Endothelial cell of umbilical vein (primary cell): ENCODE measurements at regions not wholly inside any gene's neighbourhood (a gene's known extent, or its start where the extent isn't known, plus 50 kb on each side); places are given as distances from the start of the nearest gene placed in this dataset.

Source experiments
- BruUV-seq: library from RNA; stranded (reverse); fragments of 400-500 nt; replicated peaks from 2 replicates; lab custom pipeline; 2021; lab: Mats Ljungman, UMichigan
- CTCF ChIA-PET: fragments of 300-600, 350-600 bp; sonication (Branson Sonifier 250); formaldehyde crosslinking; loops from one replicate; lab custom pipeline; 2021; ENCODE audit warnings: antibody characterized with exemption, inconsistent platforms; lab: Charles Lee
- POLR2A ChIA-PET: fragments of 300-600, 350-600 bp; sonication (Branson Sonifier 250); formaldehyde crosslinking; loops from one replicate; lab custom pipeline; 2021; ENCODE audit warnings: antibody characterized with exemption, inconsistent platforms; lab: Charles Lee
- DNase-seq: peaks from one replicate; pipeline ENCODE4 v3.0.0-alpha.2; 2011; ENCODE audit warnings: low read depth, low spot score
- FAIRE-seq: peaks from 2 replicates; lab custom pipeline; 2011; peaks lifted over from hg19 to GRCh38; lab: Jason Lieb, UNC
- H2AFZ ChIP-seq: 2 replicates; pipeline ENCODE4 v1.6.0; 2012; ENCODE audit warnings: low read depth, low read length, control low read depth, inconsistent platforms
- H3K27ac ChIP-seq: 2 replicates; pipeline ENCODE4 v1.5.1; 2011; ENCODE audit warnings: low read depth, mild to moderate bottlenecking, control low read depth, low read length, moderate library complexity; ENCODE audit not compliant: insufficient read depth
- H3K27me3 ChIP-seq, 2 experiments: 2 replicates each; pipeline versions ENCODE4 v1.6.0 to v1.6.1; 2011; ENCODE audit warnings: low read length in 2 of 2, mixed read lengths in 1 of 2; ENCODE audit not compliant: control insufficient read depth in 2 of 2, insufficient read depth in 2 of 2
- H3K36me3 ChIP-seq, 2 experiments: 2 replicates in 1 of 2; 3 replicates in 1 of 2; pipeline ENCODE4 v1.5.1; 2011; ENCODE audit warnings: low read length in 2 of 2, mild to moderate bottlenecking in 1 of 2, moderate library complexity in 1 of 2; ENCODE audit not compliant: control insufficient read depth in 2 of 2, insufficient read depth in 2 of 2; ENCODE audit errors: extremely low read depth in 1 of 2
- H3K4me1 ChIP-seq: 3 replicates; pipeline ENCODE4 v1.5.1; 2011; ENCODE audit warnings: mild to moderate bottlenecking, low read length; ENCODE audit not compliant: control insufficient read depth, insufficient read depth; ENCODE audit errors: extremely low read depth
- H3K4me2 ChIP-seq: 2 replicates; pipeline ENCODE4 v1.6.1; 2011; ENCODE audit warnings: low read length, control low read depth, mixed read lengths; ENCODE audit not compliant: insufficient read depth
- H3K4me3 ChIP-seq, 3 experiments: fragments of 200-600 bp in 1 of 3; sonication (generic), shearing (Covaris generic) in 1 of 3; replicated peaks in 1 of 3; 2 replicates each; pipeline ENCODE4 v1.5.1; 2011 to 2016; ENCODE audit warnings: control low read depth in 3 of 3, low read length in 3 of 3, mild to moderate bottlenecking in 2 of 3, inconsistent platforms in 1 of 3, low read depth in 1 of 3, moderate library complexity in 1 of 3; ENCODE audit not compliant: insufficient read depth in 1 of 3
- H3K79me2 ChIP-seq: 2 replicates; pipeline ENCODE4 v1.6.0; 2012; ENCODE audit warnings: low read length, inconsistent platforms; ENCODE audit not compliant: control insufficient read depth, insufficient read depth
- H3K9ac ChIP-seq: replicated peaks from 2 replicates; pipeline ENCODE3; 2011; ENCODE audit warnings: low read length, control low read depth; ENCODE audit not compliant: insufficient read depth; ENCODE audit errors: extremely low read depth
- H3K9me1 ChIP-seq: replicated peaks from 3 replicates; pipeline ENCODE4 v1.6.0; 2011; ENCODE audit warnings: mild to moderate bottlenecking, low read length; ENCODE audit not compliant: control insufficient read depth, insufficient read depth; ENCODE audit errors: extremely low read depth
- H3K9me3 ChIP-seq: replicated peaks from 2 replicates; pipeline ENCODE4 v1.5.1; 2012; ENCODE audit warnings: low read length, inconsistent platforms; ENCODE audit not compliant: control insufficient read depth, insufficient read depth
- H4K20me1 ChIP-seq: replicated peaks from 2 replicates; pipeline ENCODE3; 2011; ENCODE audit warnings: mild to moderate bottlenecking, low read length; ENCODE audit not compliant: control insufficient read depth, insufficient read depth; ENCODE audit errors: extremely low read depth
- EZH2 ChIP-seq: IDR thresholded peaks from 2 replicates; pipeline ENCODE4 v1.6.1; 2012; ENCODE audit warnings: borderline replicate concordance, low read depth, mild to moderate bottlenecking, moderate library complexity, low read length, inconsistent platforms; ENCODE audit not compliant: severe bottlenecking
- FOS ChIP-seq: IDR thresholded peaks from 2 replicates; pipeline ENCODE4 v1.6.1; 2011; ENCODE audit warnings: mild to moderate bottlenecking, low read length, moderate library complexity, borderline replicate concordance; ENCODE audit not compliant: insufficient read depth
- GATA2 ChIP-seq: IDR thresholded peaks from 2 replicates; pipeline ENCODE4 v1.7.0; 2011; ENCODE audit warnings: low read depth, mild to moderate bottlenecking, moderate library complexity, mixed read lengths, low read length; ENCODE audit not compliant: insufficient read length, insufficient read depth
- JUN ChIP-seq: IDR thresholded peaks from 2 replicates; pipeline ENCODE4 v1.6.1; 2011; ENCODE audit warnings: borderline replicate concordance, low read depth; ENCODE audit not compliant: insufficient read length, insufficient read depth
- MAX ChIP-seq: IDR thresholded peaks from 2 replicates; pipeline ENCODE4 v1.6.1; 2011; ENCODE audit not compliant: insufficient read depth, insufficient read length
- MYC ChIP-seq: IDR thresholded peaks from one replicate; pipeline ENCODE4 v1.6.1; 2011; ENCODE audit warnings: mild to moderate bottlenecking, low read depth, low read length
- POLR2A ChIP-seq: IDR thresholded peaks from 2 replicates; pipeline ENCODE4 v1.6.1; 2012; ENCODE audit warnings: low read depth, mild to moderate bottlenecking, control low read depth, low read length
- POLR2AphosphoS5 ChIP-seq: IDR thresholded peaks from 2 replicates; pipeline ENCODE4 v1.6.1; 2012; ENCODE audit warnings: low read depth, mild to moderate bottlenecking, control low read depth, low read length, moderate library complexity; ENCODE audit not compliant: insufficient read depth
- dilution Hi-C: fragments of 300-500 bp; cut with MboI; formaldehyde crosslinking; loops from one replicate; pipeline ENCODE4 v1.15.0; 2019; ENCODE audit warnings: low sequenced_read_pairs; ENCODE audit not compliant: extremely low pct_ligation_motif_present
- intact Hi-C: fragments of 100-400 bp; cut with micrococcal nuclease; formaldehyde crosslinking; loops from one replicate; pipeline ENCODE4 v1.10.0; 2022
- TF ChIP-seq, protein P1 (sequence below), 2 donors: IDR thresholded peaks; 1 replicate in 1 of 2; 2 replicates in 1 of 2; pipeline ENCODE4 v1.5.1; 2011; ENCODE audit warnings: low read length in 2 of 2, mild to moderate bottlenecking in 2 of 2, moderate library complexity in 2 of 2, control low read depth in 1 of 2, inconsistent platforms in 1 of 2, low read depth in 1 of 2; ENCODE audit not compliant: insufficient read depth in 1 of 2; ENCODE audit errors: extremely low read depth in 1 of 2

DNA sequence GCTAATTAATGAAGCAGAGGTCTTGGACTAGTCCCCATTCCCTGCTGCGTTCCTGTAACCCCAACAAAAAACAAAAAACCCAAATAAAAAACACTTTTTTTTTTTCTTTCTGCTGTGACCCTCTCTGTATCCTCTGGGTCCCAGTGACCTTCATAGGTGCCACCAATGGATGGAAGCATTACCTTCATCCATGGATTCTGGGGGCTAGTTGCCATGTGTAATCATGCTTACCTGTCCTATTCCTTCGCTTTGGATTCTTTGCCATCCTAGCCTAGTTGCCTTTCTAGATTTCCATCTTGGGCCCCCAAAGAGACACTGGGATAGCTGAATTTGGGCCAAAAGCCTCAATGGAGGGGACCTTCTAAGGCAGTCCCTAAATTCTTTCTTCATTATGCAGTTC, 1208.7 kb downstream of the BRINP3 start:
- FAIRE-seq (no peak), DNase-seq (no peak)
- H2AFZ ChIP-seq, result no peak overlapping the region
- H3K27ac ChIP-seq, result no peak overlapping the region
- H3K4me1 ChIP-seq, result no peaks in the 10 kb centered on the region
- ChIA-PET POLR2A (no interaction called here), CTCF (no interaction called here)
- no peaks in the 10 kb centered on the region for H3K79me2 ChIP-seq
- H3K9me3 ChIP-seq, result peaks cover 4% of the 10 kb centered on the region
- H3K9ac ChIP-seq, result no peak overlapping the region
- no peaks in the 10 kb centered on the region for H3K9me1 ChIP-seq
- dilution Hi-C loops, result no loop called here
- TF ChIP-seq, protein P1, sequence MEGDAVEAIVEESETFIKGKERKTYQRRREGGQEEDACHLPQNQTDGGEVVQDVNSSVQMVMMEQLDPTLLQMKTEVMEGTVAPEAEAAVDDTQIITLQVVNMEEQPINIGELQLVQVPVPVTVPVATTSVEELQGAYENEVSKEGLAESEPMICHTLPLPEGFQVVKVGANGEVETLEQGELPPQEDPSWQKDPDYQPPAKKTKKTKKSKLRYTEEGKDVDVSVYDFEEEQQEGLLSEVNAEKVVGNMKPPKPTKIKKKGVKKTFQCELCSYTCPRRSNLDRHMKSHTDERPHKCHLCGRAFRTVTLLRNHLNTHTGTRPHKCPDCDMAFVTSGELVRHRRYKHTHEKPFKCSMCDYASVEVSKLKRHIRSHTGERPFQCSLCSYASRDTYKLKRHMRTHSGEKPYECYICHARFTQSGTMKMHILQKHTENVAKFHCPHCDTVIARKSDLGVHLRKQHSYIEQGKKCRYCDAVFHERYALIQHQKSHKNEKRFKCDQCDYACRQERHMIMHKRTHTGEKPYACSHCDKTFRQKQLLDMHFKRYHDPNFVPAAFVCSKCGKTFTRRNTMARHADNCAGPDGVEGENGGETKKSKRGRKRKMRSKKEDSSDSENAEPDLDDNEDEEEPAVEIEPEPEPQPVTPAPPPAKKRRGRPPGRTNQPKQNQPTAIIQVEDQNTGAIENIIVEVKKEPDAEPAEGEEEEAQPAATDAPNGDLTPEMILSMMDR (IDR thresholded peaks at IDR 0.05; ENCODE audit: extremely low read depth in 1 of 2, insufficient read depth in 1 of 2, low read depth in 1 of 2, low read length in 2 of 2), result no peak
- TF ChIP-seq POLR2AphosphoS5, result no peak
- TF ChIP-seq EZH2, result no peak
- TF ChIP-seq POLR2A, result no peak
- TF ChIP-seq GATA2, result no peak
- no peak for TF ChIP-seq MYC
- no peak for TF ChIP-seq FOS
- TF ChIP-seq MAX, result no peak
- TF ChIP-seq JUN, result no peak
- no peak overlapping the region for H3K4me3 ChIP-seq
- H3K36me3 ChIP-seq, result no peaks in the 10 kb centered on the region
- no TSS peak for BruUV-seq
- intact Hi-C loops, result no loop called here
- no peak overlapping the region for H3K4me2 ChIP-seq
- H4K20me1 ChIP-seq, result no peaks in the 10 kb centered on the region
- no peaks in the 10 kb centered on the region for H3K27me3 ChIP-seq
